A673 (cell line): ENCODE measurements at regions not wholly inside any gene's neighbourhood (a gene's known extent, or its start where the extent isn't known, plus 50 kb on each side); places are given as distances from the start of the nearest gene placed in this dataset.

Experiments used
- BruUV-seq: library from RNA; stranded (reverse); fragments of 400-500 nt; replicated peaks from 2 replicates; lab custom pipeline; 2021; lab: Mats Ljungman, UMichigan
- CTCF ChIA-PET: fragments of 300-600 bp; sonication (Branson Sonifier 250); formaldehyde crosslinking; loops from one replicate; lab custom pipeline; 2022; ENCODE audit warnings: antibody characterized with exemption; lab: Charles Lee
- POLR2A ChIA-PET: fragments of 300-600 bp; sonication (Branson Sonifier 250); formaldehyde crosslinking; loops from one replicate; lab custom pipeline; 2022; ENCODE audit warnings: antibody characterized with exemption; ENCODE audit not compliant: low non-redundant PET; lab: Charles Lee
- DNase-seq: peaks from one replicate; pipeline ENCODE4 v3.0.0-alpha.2; 2015; ENCODE audit warnings: low spot score
- H3K27ac ChIP-seq: fragments of 200-600 bp; sonication (generic); 2 replicates; pipeline ENCODE4 v1.5.1; 2016; ENCODE audit warnings: mixed run types, low read depth, mild to moderate bottlenecking, mixed read lengths, antibody characterized with exemption, low read length; ENCODE audit not compliant: poor library complexity, severe bottlenecking
- H3K27me3 ChIP-seq: fragments of 200-600 bp; sonication (generic); replicated peaks from 2 replicates; pipeline ENCODE4 v1.6.1; 2017; ENCODE audit warnings: mixed run types, low read depth, mild to moderate bottlenecking, mixed read lengths, antibody characterized with exemption, low read length; ENCODE audit not compliant: insufficient read depth, poor library complexity
- H3K36me3 ChIP-seq: fragments of 200-600 bp; sonication (generic); 2 replicates; pipeline ENCODE4 v1.6.1; 2016; ENCODE audit warnings: mixed run types, mild to moderate bottlenecking, mixed read lengths, antibody characterized with exemption, low read length; ENCODE audit not compliant: insufficient read depth, poor library complexity, severe bottlenecking
- H3K4me1 ChIP-seq: fragments of 200-600 bp; sonication (generic); 2 replicates; pipeline ENCODE4 v1.6.1; 2017; ENCODE audit warnings: mixed run types, mild to moderate bottlenecking, mixed read lengths, antibody characterized with exemption, low read length; ENCODE audit not compliant: insufficient read depth, poor library complexity, severe bottlenecking
- H3K4me3 ChIP-seq: fragments of 200-600 bp; sonication (generic); 2 replicates; pipeline ENCODE4 v1.5.1; 2016; ENCODE audit warnings: low read depth, mixed run types, mild to moderate bottlenecking, mixed read lengths, low read length; ENCODE audit not compliant: poor library complexity, severe bottlenecking
- H3K9me3 ChIP-seq: fragments of 200-600 bp; sonication (generic); 2 replicates; pipeline ENCODE4 v1.6.1; 2016; ENCODE audit warnings: mixed run types, low read depth, mild to moderate bottlenecking, mixed read lengths, antibody characterized with exemption, low read length; ENCODE audit not compliant: poor library complexity, severe bottlenecking
- EZH2 ChIP-seq: fragments of 200-600 bp; sonication (generic); IDR thresholded peaks from 2 replicates; pipeline ENCODE4 v1.6.1; 2017; ENCODE audit warnings: borderline replicate concordance, low read depth, mild to moderate bottlenecking, mixed read lengths, antibody characterized with exemption, low read length; ENCODE audit not compliant: poor library complexity, severe bottlenecking
- intact Hi-C: fragments of 100-400 bp; cut with micrococcal nuclease; formaldehyde crosslinking; loops from one replicate; pipeline ENCODE4 v1.10.0; 2022; ENCODE audit not compliant: unreplicated experiment
- TF ChIP-seq, protein P1 (sequence below): fragments of 300-800, 200-600 bp; sonication (generic); conservative IDR thresholded peaks from 2 replicates; pipeline ENCODE4 v1.5.1; 2017; ENCODE audit warnings: low read depth, mild to moderate bottlenecking, antibody characterized with exemption, low read length, moderate library complexity, mixed read lengths

- BruUV-seq: no TSS peak
- Histone ChIP-seq H3K36me3 (no peaks in the 10 kb centered on the region), H3K4me3 (no peak overlapping the region), H3K27me3 (peaks cover 16% of the 10 kb centered on the region), H3K4me1 (no peaks in the 10 kb centered on the region), H3K27ac (no peak overlapping the region), H3K9me3 (no peaks in the 10 kb centered on the region)
- no peak for DNase-seq
- ChIA-PET POLR2A (no interaction called here), CTCF (no interaction called here)
- no peak for TF ChIP-seq EZH2
- TF ChIP-seq, protein P1, sequence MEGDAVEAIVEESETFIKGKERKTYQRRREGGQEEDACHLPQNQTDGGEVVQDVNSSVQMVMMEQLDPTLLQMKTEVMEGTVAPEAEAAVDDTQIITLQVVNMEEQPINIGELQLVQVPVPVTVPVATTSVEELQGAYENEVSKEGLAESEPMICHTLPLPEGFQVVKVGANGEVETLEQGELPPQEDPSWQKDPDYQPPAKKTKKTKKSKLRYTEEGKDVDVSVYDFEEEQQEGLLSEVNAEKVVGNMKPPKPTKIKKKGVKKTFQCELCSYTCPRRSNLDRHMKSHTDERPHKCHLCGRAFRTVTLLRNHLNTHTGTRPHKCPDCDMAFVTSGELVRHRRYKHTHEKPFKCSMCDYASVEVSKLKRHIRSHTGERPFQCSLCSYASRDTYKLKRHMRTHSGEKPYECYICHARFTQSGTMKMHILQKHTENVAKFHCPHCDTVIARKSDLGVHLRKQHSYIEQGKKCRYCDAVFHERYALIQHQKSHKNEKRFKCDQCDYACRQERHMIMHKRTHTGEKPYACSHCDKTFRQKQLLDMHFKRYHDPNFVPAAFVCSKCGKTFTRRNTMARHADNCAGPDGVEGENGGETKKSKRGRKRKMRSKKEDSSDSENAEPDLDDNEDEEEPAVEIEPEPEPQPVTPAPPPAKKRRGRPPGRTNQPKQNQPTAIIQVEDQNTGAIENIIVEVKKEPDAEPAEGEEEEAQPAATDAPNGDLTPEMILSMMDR: no peak
- intact Hi-C loops: no loop called here
Observed at GRCh38 chr4:146076081-146076480, 99.4 kb upstream of the LSM6 start.

DNA sequence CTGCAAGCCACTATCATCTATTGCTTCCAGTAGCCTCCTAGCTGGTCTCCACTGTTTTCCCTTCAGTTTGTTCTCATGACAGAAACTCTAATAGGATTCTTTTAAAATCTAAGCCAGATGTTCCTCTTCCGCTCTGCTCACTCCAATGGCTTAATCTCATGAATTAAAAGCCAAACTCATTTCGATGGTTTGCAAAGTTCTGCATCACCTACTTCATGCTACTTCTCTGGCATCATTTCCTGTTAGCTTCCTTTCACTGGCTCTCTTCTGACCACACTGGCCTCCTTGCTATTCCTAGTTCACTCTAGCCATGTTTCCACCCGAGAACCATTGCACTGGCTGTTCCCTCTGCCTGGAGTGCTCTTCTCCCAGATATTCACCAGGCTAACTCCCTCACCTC lies 102.0 kb upstream of the LSM6 start:
- POLR2A ChIA-PET: no interaction called here
- BruUV-seq: no TSS peak
- H3K27ac ChIP-seq: no peak overlapping the region
- no peaks in the 10 kb centered on the region for H3K36me3 ChIP-seq
- no peaks in the 10 kb centered on the region for H3K4me1 ChIP-seq
- intact Hi-C loops: no loop called here
- CTCF ChIA-PET: no interaction called here
- H3K27me3 ChIP-seq: peaks cover 32% of the 10 kb centered on the region
- TF ChIP-seq, protein P1: no peak
- TF ChIP-seq EZH2: no peak
- DNase-seq: peak; percentile 36
- H3K4me3 ChIP-seq: no peak overlapping the region
- no peaks in the 10 kb centered on the region for H3K9me3 ChIP-seq

GRCh38 chr4:146072376-146072775 lies 103.1 kb upstream of the LSM6 start:
- ChIA-PET CTCF (no interaction called here), POLR2A (no interaction called here)
- Histone ChIP-seq H3K4me3 (no peak overlapping the region), H3K9me3 (no peaks in the 10 kb centered on the region), H3K27me3 (peaks cover 32% of the 10 kb centered on the region), H3K36me3 (no peaks in the 10 kb centered on the region), H3K4me1 (no peaks in the 10 kb centered on the region), H3K27ac (no peak overlapping the region)
- TF ChIP-seq, protein P1: no peak
- no peak for TF ChIP-seq EZH2
- DNase-seq: no peak
- intact Hi-C loops: no loop called here
- BruUV-seq: no TSS peak
